Mucosa of descending colon (tissue), 3 donors: ENCODE measurements at regions not wholly inside any gene's neighbourhood (a gene's known extent, or its start where the extent isn't known, plus 50 kb on each side); places are given as distances from the start of the nearest gene placed in this dataset.

Experiments used
- ATAC-seq: fragments of 200-7000 bp; cut with Tn5 transposase; one replicate; pipeline ENCODE4 v1.9.1; 2020; ENCODE audit warnings: mild to moderate bottlenecking, moderate library complexity
- DNase-seq, 3 donors: peaks; one replicate each; pipeline ENCODE4 v3.0.0-alpha.2; 2020
- H3K36me3 ChIP-seq: fragments of 200-600 bp; one replicate; pipeline ENCODE4 v1.8.0; 2021; ENCODE audit warnings: low read depth, mild to moderate bottlenecking
- H3K4me1 ChIP-seq: fragments of 200-600 bp; one replicate; pipeline ENCODE4 v1.8.0; 2021; ENCODE audit warnings: low read depth, mild to moderate bottlenecking
- H3K4me3 ChIP-seq: fragments of 200-600 bp; one replicate; pipeline ENCODE4 v1.8.0; 2021; ENCODE audit warnings: mild to moderate bottlenecking
- H3K9me3 ChIP-seq: fragments of 200-600 bp; one replicate; pipeline ENCODE4 v1.8.0; 2021; ENCODE audit warnings: mild to moderate bottlenecking
- CTCF ChIP-seq: fragments of 200-600 bp; IDR thresholded peaks from one replicate; pipeline ENCODE4 v1.8.0; 2022; ENCODE audit warnings: antibody characterized with exemption, mild to moderate bottlenecking
- intact Hi-C, 2 donors: fragments of 100-400 bp; cut with DNase I in 1 of 2; cut with micrococcal nuclease in 1 of 2; formaldehyde crosslinking; loops; one replicate each; pipeline versions ENCODE4 v1.11.0 to v1.11.1; 2022; cut with DNase I, micrococcal nuclease
- donor health status: DM: no; HTN: no; CAD: no; lungs with moderate emphysema.
- donor health status: DM: no; HTN: no; CAD: no.
- donor health status: DM: no; HTN: yes; CAD: no.

- DNase-seq (peak in 1 of 3 donors; percentile 12), ATAC-seq (peak; percentile 58)
- TF ChIP-seq CTCF: no peak
- intact Hi-C loops: loop anchor here (5.0 to 10.0 kb wide), 3 partner anchors 147 to 636 kb away; no protein-coding TSS in a partner anchor
- H3K36me3 ChIP-seq: no peaks in the 10 kb centered on the region
- peaks cover 16% of the 10 kb centered on the region for H3K4me1 ChIP-seq
- H3K4me3 ChIP-seq: no peak overlapping the region
- no peaks in the 10 kb centered on the region for H3K9me3 ChIP-seq
These were observed 218.9 kb upstream of the CDKN3 start for GRCh38 chr14:54177641-54178621.

GRCh38 chr14:54182419-54183045 is 214.3 kb upstream of the CDKN3 start:
- DNase-seq (no peak), ATAC-seq (peak; percentile 66)
- TF ChIP-seq CTCF: no peak
- H3K9me3 ChIP-seq: no peaks in the 10 kb centered on the region
- H3K4me1 ChIP-seq: peaks cover 16% of the 10 kb centered on the region
- intact Hi-C loops: no loop called here
- H3K36me3 ChIP-seq: no peaks in the 10 kb centered on the region
- H3K4me3 ChIP-seq: no peak overlapping the region

- Histone ChIP-seq H3K4me3 (no peak overlapping the region), H3K9me3 (no peaks in the 10 kb centered on the region), H3K4me1 (no peaks in the 10 kb centered on the region), H3K36me3 (no peaks in the 10 kb centered on the region)
- intact Hi-C loops: no loop called here
- DNase-seq: no peak
- TF ChIP-seq CTCF: no peak
- no peak for ATAC-seq
These were observed 209.7 kb upstream of the CDKN3 start for GRCh38 chr14:54186821-54187763.

- Histone ChIP-seq H3K9me3 (no peaks in the 10 kb centered on the region), H3K4me1 (no peaks in the 10 kb centered on the region), H3K36me3 (no peaks in the 10 kb centered on the region), H3K4me3 (no peak overlapping the region)
- TF ChIP-seq CTCF: no peak
- ATAC-seq (no peak), DNase-seq (no peak)
- intact Hi-C loops: no loop called here
These were observed 208.6 kb upstream of the CDKN3 start for GRCh38 chr14:54188064-54188666.

GRCh38 chr14:54189333-54189732 is 207.5 kb upstream of the CDKN3 start:
- intact Hi-C loops: no loop called here
- ATAC-seq (no peak), DNase-seq (no peak)
- no peak for TF ChIP-seq CTCF
- H3K9me3 ChIP-seq: no peaks in the 10 kb centered on the region
- no peaks in the 10 kb centered on the region for H3K36me3 ChIP-seq
- H3K4me1 ChIP-seq: no peaks in the 10 kb centered on the region
- no peak overlapping the region for H3K4me3 ChIP-seq
